Activated naive CD8-positive, alpha-beta T cell treated with anti-CD3 and anti-CD28 coated beads for 36 hours (primary cell): ENCODE measurements at regions not wholly inside any gene's neighbourhood (a gene's known extent, or its start where the extent isn't known, plus 50 kb on each side); places are given as distances from the start of the nearest gene placed in this dataset.

ENCODE experiments used
- DNase-seq: peaks from one replicate; pipeline ENCODE4 v3.0.0; 2021
- H3K27ac Mint-ChIP-seq: one replicate; pipeline ENCODE4 v1.8.0; 2022; ENCODE audit warnings: mild to moderate bottlenecking, moderate library complexity, mixed read lengths
- H3K27me3 Mint-ChIP-seq: one replicate; pipeline ENCODE4 v1.8.0; 2022; ENCODE audit warnings: mild to moderate bottlenecking, mixed read lengths
- H3K36me3 Mint-ChIP-seq: one replicate; pipeline ENCODE4 v1.8.0; 2021; ENCODE audit warnings: mild to moderate bottlenecking, mixed read lengths
- H3K4me1 Mint-ChIP-seq: one replicate; pipeline ENCODE4 v1.8.0; 2021; ENCODE audit warnings: mixed read lengths
- H3K4me3 Mint-ChIP-seq: one replicate; pipeline ENCODE4 v1.8.0; 2022; ENCODE audit warnings: mild to moderate bottlenecking, moderate library complexity, mixed read lengths
- H3K9me3 Mint-ChIP-seq: one replicate; pipeline ENCODE4 v1.8.0; 2022; ENCODE audit warnings: mixed read lengths

- H3K4me1 Mint-ChIP-seq: no peaks in the 10 kb centered on the region
- H3K27me3 Mint-ChIP-seq: peaks cover 6% of the 10 kb centered on the region
Measured at GRCh38 chr20:39503902-39504709, 542.0 kb downstream of the DHX35 start.

GRCh38 chr20:39492223-39492797, 530.2 kb downstream of the DHX35 start:
- no peak for DNase-seq
- Mint-ChIP-seq H3K4me3 (no peak overlapping the region), H3K36me3 (no peaks in the 10 kb centered on the region), H3K27me3 (peaks cover 7% of the 10 kb centered on the region), H3K27ac (no peak overlapping the region), H3K4me1 (no peaks in the 10 kb centered on the region), H3K9me3 (no peaks in the 10 kb centered on the region)

More at GRCh38 chr20:39503902-39504709, 542.0 kb downstream of the DHX35 start:
- no peak for DNase-seq
- Mint-ChIP-seq H3K36me3 (no peaks in the 10 kb centered on the region), H3K9me3 (no peaks in the 10 kb centered on the region), H3K27ac (no peak overlapping the region), H3K4me3 (no peak overlapping the region)

- H3K4me3 Mint-ChIP-seq: no peak overlapping the region
Measured at GRCh38 chr20:39491711-39492110, 529.6 kb downstream of the DHX35 start.

GRCh38 chr20:39489986-39490560, 527.9 kb downstream of the DHX35 start:
- no peak overlapping the region for H3K4me3 Mint-ChIP-seq
- peaks cover 11% of the 10 kb centered on the region for H3K27me3 Mint-ChIP-seq
- DNase-seq: no peak
- no peaks in the 10 kb centered on the region for H3K36me3 Mint-ChIP-seq
- H3K27ac Mint-ChIP-seq: no peak overlapping the region
- no peaks in the 10 kb centered on the region for H3K4me1 Mint-ChIP-seq
- peaks cover 1% of the 10 kb centered on the region for H3K9me3 Mint-ChIP-seq

More at GRCh38 chr20:39491711-39492110, 529.6 kb downstream of the DHX35 start:
- Mint-ChIP-seq H3K9me3 (no peaks in the 10 kb centered on the region), H3K27ac (no peak overlapping the region), H3K27me3 (peaks cover 7% of the 10 kb centered on the region), H3K36me3 (no peaks in the 10 kb centered on the region), H3K4me1 (no peaks in the 10 kb centered on the region)
- DNase-seq: no peak

GRCh38 chr20:39480276-39481043, 518.3 kb downstream of the DHX35 start:
- no peaks in the 10 kb centered on the region for H3K9me3 Mint-ChIP-seq
- H3K27me3 Mint-ChIP-seq: no peaks in the 10 kb centered on the region
- H3K4me1 Mint-ChIP-seq: no peaks in the 10 kb centered on the region
- no peak for DNase-seq
- H3K36me3 Mint-ChIP-seq: no peaks in the 10 kb centered on the region
- H3K4me3 Mint-ChIP-seq: no peak overlapping the region
- no peak overlapping the region for H3K27ac Mint-ChIP-seq

GRCh38 chr20:39479196-39479810, 517.2 kb downstream of the DHX35 start:
- no peaks in the 10 kb centered on the region for H3K9me3 Mint-ChIP-seq
- H3K4me1 Mint-ChIP-seq: no peaks in the 10 kb centered on the region

GRCh38 chr20:39474879-39475278, 512.7 kb downstream of the DHX35 start:
- DNase-seq: no peak
- peaks cover 3% of the 10 kb centered on the region for H3K9me3 Mint-ChIP-seq
- H3K27ac Mint-ChIP-seq: no peak overlapping the region
- H3K4me3 Mint-ChIP-seq: no peak overlapping the region
- H3K27me3 Mint-ChIP-seq: no peaks in the 10 kb centered on the region
- no peaks in the 10 kb centered on the region for H3K36me3 Mint-ChIP-seq
- no peaks in the 10 kb centered on the region for H3K4me1 Mint-ChIP-seq

More at GRCh38 chr20:39479196-39479810, 517.2 kb downstream of the DHX35 start:
- Mint-ChIP-seq H3K27ac (no peak overlapping the region), H3K36me3 (no peaks in the 10 kb centered on the region), H3K4me3 (no peak overlapping the region), H3K27me3 (no peaks in the 10 kb centered on the region)
- no peak for DNase-seq

GRCh38 chr20:39473536-39473935, 511.4 kb downstream of the DHX35 start:
- no peak overlapping the region for H3K4me3 Mint-ChIP-seq
- H3K27ac Mint-ChIP-seq: no peak overlapping the region
- DNase-seq: no peak
- no peaks in the 10 kb centered on the region for H3K36me3 Mint-ChIP-seq
- peaks cover 3% of the 10 kb centered on the region for H3K9me3 Mint-ChIP-seq
- H3K27me3 Mint-ChIP-seq: no peaks in the 10 kb centered on the region
- H3K4me1 Mint-ChIP-seq: no peaks in the 10 kb centered on the region

GRCh38 chr20:39468703-39469102, 506.6 kb downstream of the DHX35 start:
- peaks cover 3% of the 10 kb centered on the region for H3K9me3 Mint-ChIP-seq
- no peaks in the 10 kb centered on the region for H3K4me1 Mint-ChIP-seq
- DNase-seq: no peak
- no peaks in the 10 kb centered on the region for H3K36me3 Mint-ChIP-seq
- no peak overlapping the region for H3K27ac Mint-ChIP-seq
- no peak overlapping the region for H3K4me3 Mint-ChIP-seq
- H3K27me3 Mint-ChIP-seq: peaks cover 4% of the 10 kb centered on the region

GRCh38 chr20:39464238-39464637, 502.1 kb downstream of the DHX35 start:
- Mint-ChIP-seq H3K9me3 (no peaks in the 10 kb centered on the region), H3K36me3 (no peaks in the 10 kb centered on the region), H3K27me3 (peaks cover 13% of the 10 kb centered on the region), H3K4me3 (no peak overlapping the region), H3K27ac (no peak overlapping the region), H3K4me1 (no peaks in the 10 kb centered on the region)
- no peak for DNase-seq

- Mint-ChIP-seq H3K4me1 (no peaks in the 10 kb centered on the region), H3K36me3 (no peaks in the 10 kb centered on the region), H3K9me3 (no peaks in the 10 kb centered on the region), H3K27ac (no peak overlapping the region), H3K4me3 (no peak overlapping the region), H3K27me3 (peaks cover 19% of the 10 kb centered on the region)
- no peak for DNase-seq
Measured at GRCh38 chr20:39462416-39462945, 500.3 kb downstream of the DHX35 start.

GRCh38 chr20:39458452-39458851, 496.3 kb downstream of the DHX35 start:
- H3K36me3 Mint-ChIP-seq: no peaks in the 10 kb centered on the region
- H3K4me3 Mint-ChIP-seq: no peak overlapping the region
- DNase-seq: no peak
- no peaks in the 10 kb centered on the region for H3K9me3 Mint-ChIP-seq
- peaks cover 24% of the 10 kb centered on the region for H3K27me3 Mint-ChIP-seq
- no peak overlapping the region for H3K27ac Mint-ChIP-seq
- H3K4me1 Mint-ChIP-seq: no peaks in the 10 kb centered on the region

GRCh38 chr20:39453890-39454289, 491.7 kb downstream of the DHX35 start:
- no peak for DNase-seq
- Mint-ChIP-seq H3K27ac (no peak overlapping the region), H3K27me3 (peaks cover 13% of the 10 kb centered on the region), H3K9me3 (no peaks in the 10 kb centered on the region), H3K4me3 (no peak overlapping the region), H3K4me1 (no peaks in the 10 kb centered on the region), H3K36me3 (no peaks in the 10 kb centered on the region)

- Mint-ChIP-seq H3K9me3 (no peaks in the 10 kb centered on the region), H3K4me3 (no peak overlapping the region), H3K27me3 (peaks cover 9% of the 10 kb centered on the region), H3K36me3 (no peaks in the 10 kb centered on the region), H3K4me1 (no peaks in the 10 kb centered on the region), H3K27ac (no peak overlapping the region)
- DNase-seq: no peak
Measured at GRCh38 chr20:39452583-39453340, 490.6 kb downstream of the DHX35 start.
